Left kidney (tissue), 1 donor: ENCODE measurements at regions not wholly inside any gene's neighbourhood (a gene's known extent, or its start where the extent isn't known, plus 50 kb on each side); places are given as distances from the start of the nearest gene placed in this dataset.
"Not testable (repeated sequence)": the region's sequence is repeated elsewhere in the genome, so short reads cannot be mapped to it uniquely, and the experiment has no call there.

Experiments used
- DNase-seq: peaks from one replicate; pipeline ENCODE4 v3.0.0-alpha.2; 2013

DNA sequence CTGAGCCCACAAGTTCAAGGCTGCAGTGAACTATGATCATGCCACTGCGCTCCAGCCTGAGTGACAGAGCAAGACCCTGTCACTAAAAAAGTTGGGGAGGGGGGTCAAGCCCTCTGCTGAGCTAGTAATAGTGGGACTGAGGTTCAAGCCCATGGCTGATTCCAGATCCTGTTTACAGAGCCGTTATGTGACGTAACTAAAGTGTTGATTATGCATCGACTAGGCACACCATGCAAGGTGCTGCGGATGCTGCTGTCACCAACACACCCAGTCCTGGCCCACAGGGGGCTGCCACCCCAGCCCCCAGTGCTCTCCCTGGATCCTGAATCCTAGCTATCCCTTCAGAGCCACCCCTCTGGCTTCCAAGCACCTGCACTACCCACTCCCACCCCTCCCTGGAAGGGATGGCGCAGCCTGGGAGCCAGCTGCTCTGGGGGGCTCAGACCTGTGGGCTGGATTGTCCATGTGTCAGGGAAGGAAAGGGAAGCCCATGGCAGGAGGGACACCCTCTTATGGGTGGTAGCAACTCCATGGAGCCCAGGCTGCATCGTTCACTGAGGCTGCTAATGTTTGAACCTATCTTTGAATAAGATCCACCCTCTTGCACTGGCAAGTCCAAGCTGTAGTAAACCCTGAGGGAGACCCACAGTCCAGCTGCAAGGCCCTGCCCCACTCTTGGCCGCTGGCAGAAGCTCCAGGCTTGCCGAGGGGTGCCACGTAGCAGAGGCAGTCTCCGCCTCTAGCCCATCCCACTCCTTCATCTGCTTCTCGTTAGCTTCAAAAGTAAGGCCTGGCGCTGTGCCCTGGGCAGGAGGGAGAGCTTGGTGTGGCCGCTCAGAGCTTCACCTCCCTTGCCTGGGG is 95.0 kb downstream of the SNX5 start:
- peak; percentile 75 for DNase-seq

GRCh38 chr20:17872959-17873358 is 95.6 kb downstream of the SNX5 start:
- DNase-seq = no peak

DNA sequence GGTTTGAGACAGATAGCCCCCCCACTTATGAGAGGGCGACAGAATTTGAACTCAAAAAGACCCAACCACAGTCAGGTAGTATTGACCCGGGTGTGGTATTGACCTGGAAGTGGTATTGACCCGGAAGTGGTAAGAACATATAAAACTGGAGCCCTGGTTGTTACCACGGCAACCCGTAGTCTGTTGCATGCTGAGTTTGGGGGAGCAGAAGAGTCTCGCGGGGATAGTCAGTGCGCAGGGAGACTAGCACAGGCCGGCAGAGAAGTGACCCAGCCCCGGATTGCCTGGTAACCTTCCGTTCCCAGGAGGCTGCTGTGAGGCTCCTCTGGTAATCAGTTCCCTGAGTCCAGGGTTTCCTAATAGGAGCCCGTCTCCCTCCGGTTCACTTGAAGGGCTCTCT is 96.2 kb downstream of the SNX5 start:
- DNase-seq = no peak

DNA sequence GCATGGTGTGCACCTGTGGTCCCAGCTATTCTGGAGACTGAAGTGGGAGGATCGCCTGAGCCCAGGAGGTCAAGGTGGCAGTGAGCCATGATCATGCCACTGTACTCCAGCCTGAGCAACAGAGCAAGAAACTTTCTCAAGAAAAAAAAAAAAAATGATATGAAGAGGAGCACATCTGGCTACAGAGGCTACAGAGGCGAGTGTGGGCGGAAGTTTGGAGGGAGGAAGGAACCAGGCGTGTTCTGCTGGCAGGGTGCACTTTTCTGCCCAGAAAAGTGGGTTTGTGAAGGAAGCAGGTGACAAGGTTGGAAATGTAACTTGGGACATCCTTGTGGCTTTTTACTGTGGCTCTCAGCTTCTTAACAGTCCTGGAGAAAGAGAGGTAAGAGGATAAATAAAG is 96.7 kb downstream of the SNX5 start:
- DNase-seq = no peak

GRCh38 chr20:17871181-17871580 is 97.4 kb downstream of the SNX5 start:
- no peak for DNase-seq

DNA sequence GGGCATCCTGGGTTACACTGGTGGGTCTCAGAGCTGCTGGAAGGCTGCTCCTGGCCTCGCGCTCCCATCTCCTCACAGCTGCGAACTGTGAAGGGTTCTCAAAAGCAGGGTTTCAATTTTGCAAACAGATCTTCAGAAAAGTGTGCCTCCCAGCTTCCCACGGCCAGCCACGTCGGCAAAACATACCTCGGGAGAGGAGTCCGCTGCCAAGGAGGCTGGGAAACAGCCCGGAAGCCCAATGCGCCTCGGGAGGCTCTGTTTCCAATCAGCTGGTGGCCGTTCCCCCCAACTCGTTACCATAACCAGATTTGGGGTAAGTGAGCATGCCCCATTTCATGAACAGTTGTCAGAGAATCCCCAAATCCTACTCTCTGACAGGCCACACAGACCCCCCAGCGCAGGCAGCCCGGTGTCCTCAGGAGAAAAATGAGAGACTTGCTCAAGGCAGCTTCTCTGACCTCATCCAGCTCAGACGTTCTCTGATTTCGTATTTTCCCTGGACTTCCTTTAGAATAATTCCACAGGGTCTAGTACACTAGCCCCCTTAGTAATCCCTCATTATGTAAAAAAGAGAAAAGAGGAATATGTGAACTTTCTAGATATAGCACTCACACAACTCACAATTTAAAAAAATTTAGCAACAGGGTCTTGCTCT is 98.4 kb downstream of the SNX5 start:
- DNase-seq = no peak

- DNase-seq = no peak
Observed at GRCh38 chr20:17869295-17869994, 99.1 kb downstream of the SNX5 start.

DNA sequence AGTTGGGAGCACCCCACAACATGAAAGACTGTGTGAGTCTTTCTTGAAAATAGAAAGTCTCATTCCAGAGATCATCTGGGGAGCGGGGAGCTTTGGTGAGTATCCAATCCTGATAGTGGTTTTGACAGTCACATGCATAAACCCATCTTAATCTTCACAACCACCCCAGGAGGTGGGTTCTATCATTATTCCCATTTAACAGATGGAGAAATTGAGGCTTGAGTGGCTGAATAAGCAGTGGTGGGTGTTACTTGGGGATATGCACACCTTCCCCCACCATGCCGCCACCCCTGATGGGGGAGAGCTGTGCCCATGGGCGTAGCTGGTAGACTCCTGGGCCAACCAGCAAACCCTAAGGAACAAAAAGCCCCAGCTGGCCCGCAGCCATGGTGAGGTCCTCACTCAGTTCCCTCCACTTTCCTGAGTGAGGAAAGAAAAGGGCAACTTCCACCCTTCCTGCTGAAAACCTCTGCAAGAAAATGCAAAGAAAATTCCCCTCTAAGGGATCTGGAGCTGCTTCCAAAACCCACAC is 99.8 kb downstream of the SNX5 start:
- no peak for DNase-seq

GRCh38 chr20:17868151-17868550 is 100.4 kb downstream of the SNX5 start:
- DNase-seq = no peak

- no peak for DNase-seq
Observed at GRCh38 chr20:17867131-17867925, 101.3 kb downstream of the SNX5 start.

DNA sequence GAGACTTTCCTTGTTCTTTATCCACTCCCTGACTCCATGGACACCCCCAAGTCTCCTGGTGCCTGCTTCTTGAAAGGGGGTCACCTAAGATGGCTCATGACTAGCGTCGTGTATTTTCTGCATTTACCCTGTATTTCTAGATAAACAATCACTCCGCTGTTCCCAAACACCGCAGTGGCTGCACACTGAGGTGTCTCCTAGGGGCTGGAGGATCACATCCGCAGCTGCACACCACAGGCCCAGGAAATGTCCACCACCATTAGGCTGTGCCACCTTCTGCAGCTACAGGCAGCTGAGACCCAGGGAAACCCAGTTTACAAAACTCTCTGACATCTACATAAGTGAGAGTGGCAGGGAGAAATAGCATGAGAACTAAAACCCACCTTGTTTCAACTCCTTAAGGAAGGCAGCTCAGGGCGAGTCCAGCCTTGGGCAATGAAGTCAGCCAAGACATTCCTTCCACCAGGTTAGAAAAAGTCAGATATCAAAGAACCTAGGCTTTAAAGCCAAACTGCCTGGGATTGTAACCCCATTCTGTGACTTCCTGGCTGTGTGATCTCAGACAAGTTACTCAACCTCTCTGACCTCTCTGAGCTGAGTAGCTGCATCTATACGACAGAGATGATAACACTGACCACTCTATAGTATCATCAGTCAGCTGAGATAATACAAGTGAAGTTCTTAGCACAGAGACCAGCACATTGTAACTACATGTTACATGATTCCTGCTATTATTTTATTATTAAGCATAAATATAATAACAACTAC is 102.2 kb downstream of the SNX5 start:
- no peak for DNase-seq

DNA sequence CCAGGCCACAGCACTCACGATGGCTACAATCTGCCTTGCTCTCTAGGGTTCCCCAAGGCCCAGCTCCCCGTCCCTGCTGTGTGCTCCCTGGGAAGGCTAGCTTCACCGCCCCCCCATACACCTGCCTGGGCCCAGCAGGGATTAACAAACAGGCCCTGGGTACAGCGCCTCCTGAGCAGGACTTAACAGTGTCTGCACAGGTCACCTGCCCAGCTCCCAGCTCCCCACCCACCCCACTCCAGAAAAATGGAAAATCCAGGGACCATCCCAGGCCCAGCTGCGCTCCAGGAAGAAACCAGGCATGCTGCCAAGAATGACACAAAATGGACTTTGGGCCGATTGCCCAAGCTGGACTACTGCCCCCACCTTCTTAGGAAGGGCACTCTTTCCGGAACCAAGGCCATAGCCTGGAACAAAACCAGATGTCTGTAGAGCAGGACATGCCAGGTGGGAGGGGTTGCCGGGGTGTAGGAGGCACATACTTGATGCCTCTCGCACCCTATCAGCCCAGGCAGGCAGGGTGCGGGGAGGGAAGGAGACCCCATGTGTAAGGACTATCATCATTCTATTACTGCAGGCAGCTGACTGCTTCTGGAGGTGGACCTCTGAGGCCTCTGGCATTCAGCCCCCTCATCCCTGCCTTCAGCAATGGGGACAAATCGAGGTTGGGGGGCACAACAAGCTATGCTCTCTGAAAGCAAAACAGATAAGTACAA is 104.9 kb downstream of the SNX5 start:
- peak; percentile 63 for DNase-seq

DNA sequence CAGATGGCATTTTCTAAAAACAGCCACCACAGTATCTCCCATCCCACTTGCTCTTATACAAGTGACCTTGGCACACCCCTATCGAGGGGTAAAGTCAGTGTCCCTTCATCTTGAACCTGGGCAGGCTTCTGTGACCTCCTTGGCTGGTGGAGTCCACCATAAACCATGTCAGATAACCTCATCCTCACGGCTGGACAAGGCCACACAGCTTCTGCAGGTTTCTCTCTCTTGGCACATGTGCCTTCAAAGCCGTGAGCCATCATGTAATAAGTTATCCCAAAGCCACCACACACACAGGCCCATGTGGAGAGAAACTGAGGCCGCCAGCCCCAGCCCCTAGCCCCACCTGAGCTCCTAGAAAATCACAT is 105.4 kb downstream of the SNX5 start:
- no peak for DNase-seq

- DNase-seq = no peak
Observed at GRCh38 chr20:17862171-17862570, 106.4 kb downstream of the SNX5 start.

DNA sequence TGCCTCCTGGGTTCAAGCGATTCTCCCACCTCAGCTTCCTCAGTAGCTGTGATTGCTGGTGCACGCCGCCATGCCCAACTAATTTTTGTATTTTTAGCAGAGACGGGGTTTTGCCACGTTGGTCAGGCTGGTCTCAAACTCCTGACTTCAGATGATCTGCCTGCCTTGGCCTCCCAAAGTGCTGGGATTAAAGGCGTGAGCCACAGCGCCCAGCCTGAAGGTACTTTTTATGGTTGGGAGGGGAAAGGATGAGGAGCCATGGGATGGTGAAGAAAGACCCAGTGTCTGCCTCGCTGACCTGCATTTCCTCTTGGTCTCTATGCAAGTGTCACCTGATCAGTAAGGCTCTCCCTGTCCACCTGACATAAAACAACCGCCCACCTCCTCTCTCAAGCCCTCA is 107.0 kb downstream of the SNX5 start:
- DNase-seq = not testable (repeated sequence)

- DNase-seq = no peak
Observed at GRCh38 chr20:17860301-17861197, 108.0 kb downstream of the SNX5 start.

DNA sequence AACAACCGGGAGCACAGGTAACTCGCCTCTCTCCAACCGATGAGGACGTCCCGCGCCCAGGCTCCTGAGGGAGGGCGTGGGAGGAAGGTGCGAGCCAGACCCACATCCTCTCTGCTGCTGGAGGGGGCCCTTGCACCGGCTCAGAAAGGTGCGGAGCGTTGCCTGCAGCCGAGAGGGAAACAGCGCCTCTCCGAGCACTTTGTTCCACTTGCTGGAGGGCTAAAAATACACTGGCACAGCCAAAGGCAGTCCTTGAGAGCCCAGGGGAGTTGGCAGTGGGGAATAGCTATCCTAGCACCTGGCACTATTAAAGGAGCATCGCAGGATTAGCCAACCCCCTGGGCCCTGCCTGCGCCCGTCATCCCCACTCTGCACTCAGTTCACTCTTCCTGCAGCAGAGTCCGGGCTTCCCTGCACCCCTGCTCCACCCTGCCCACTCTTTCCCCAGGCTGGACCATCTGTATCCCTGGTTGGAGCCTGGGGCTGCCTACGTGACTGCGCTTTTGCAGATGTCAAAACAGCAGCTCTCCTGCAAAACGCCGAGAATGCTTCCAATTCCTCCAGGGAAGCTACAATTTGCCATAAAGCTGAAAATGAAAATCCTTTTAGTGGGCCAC is 108.9 kb downstream of the SNX5 start:
- no peak for DNase-seq

DNA sequence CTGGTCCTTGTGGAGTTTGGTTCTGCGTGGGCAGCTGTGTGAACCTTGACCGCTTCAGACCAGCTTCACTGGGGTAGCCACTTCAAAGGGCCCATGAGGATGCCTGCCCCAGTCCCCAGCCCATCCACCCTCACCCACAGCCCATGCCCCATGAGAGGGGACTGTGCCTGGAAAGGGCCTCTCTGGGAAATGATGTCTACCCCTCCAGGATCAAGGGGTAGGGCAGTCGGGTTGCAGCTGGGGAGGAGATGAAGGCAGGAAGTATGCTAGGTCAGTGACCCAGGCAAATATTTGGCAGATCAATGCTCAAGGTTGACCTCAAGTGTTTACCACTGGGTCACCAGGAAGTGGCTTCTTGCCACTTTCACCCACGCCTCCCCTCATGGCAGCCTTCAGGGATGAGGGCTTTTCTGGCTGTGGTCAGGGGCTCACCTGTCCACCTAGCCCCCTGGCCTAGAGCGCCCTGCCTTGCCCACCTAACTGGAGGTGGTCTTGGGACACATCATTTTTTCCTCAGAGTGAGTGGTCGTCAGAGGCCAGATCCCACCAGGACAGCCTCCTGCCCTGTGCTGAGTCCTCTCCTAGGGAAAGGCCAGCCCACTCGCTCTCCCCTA is 109.5 kb downstream of the SNX5 start:
- no peak for DNase-seq
